PFSK-1 (cell line): ENCODE measurements at regions not wholly inside any gene's neighbourhood (a gene's known extent, or its start where the extent isn't known, plus 50 kb on each side); places are given as distances from the start of the nearest gene placed in this dataset.

Experiments used
- FOXP2 ChIP-seq: optimal IDR thresholded peaks from 2 replicates; pipeline ENCODE3; 2011; ENCODE audit warnings: borderline replicate concordance, control low read depth, inconsistent platforms; ENCODE audit not compliant: insufficient read depth; ENCODE audit errors: extremely low read length, extremely low read depth
- POLR2AphosphoS5 ChIP-seq: IDR thresholded peaks from 2 replicates; pipeline ENCODE4 v1.6.1; 2012; ENCODE audit warnings: low read depth, mild to moderate bottlenecking, control low read depth, low read length, moderate library complexity
- SIN3A ChIP-seq: IDR thresholded peaks from 2 replicates; pipeline ENCODE4 v1.6.1; 2012; ENCODE audit warnings: mild to moderate bottlenecking, low read length, moderate library complexity, borderline replicate concordance; ENCODE audit not compliant: insufficient read depth
- TAF1 ChIP-seq: IDR thresholded peaks from 2 replicates; pipeline ENCODE4 v1.6.1; 2012; ENCODE audit warnings: low read length, control low read depth, borderline replicate concordance; ENCODE audit not compliant: insufficient read depth
- TF ChIP-seq, protein P1 (sequence below), 2 experiments: IDR thresholded peaks; 2 replicates each; pipeline versions ENCODE4 v1.6.1 to v1.8.0; 2011 to 2012; ENCODE audit warnings: low read depth in 2 of 2, low read length in 2 of 2, control low read depth in 1 of 2, inconsistent platforms in 1 of 2, mild to moderate bottlenecking in 1 of 2, moderate library complexity in 1 of 2; ENCODE audit not compliant: insufficient read depth in 1 of 2

DNA sequence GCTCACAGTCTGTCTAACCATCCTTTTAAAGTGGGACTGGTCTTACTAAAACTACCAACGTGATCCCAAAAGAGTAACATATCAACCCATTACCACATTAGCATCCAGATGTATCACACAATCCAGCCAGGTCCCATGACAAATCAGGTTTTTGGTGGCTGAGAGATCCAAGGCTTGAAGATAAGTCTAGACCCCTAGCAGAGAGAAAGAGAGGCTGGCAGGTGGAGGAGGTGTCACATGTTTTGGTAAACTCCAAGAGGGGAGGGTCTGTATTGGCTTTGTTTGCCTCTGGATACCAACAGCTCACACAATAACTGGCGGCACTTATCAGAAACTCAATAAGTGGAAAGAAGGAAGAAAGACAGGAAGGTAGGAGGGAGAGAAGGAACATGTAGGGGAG is 357.6 kb downstream of the SS18 start:
- TF ChIP-seq, protein P1, sequence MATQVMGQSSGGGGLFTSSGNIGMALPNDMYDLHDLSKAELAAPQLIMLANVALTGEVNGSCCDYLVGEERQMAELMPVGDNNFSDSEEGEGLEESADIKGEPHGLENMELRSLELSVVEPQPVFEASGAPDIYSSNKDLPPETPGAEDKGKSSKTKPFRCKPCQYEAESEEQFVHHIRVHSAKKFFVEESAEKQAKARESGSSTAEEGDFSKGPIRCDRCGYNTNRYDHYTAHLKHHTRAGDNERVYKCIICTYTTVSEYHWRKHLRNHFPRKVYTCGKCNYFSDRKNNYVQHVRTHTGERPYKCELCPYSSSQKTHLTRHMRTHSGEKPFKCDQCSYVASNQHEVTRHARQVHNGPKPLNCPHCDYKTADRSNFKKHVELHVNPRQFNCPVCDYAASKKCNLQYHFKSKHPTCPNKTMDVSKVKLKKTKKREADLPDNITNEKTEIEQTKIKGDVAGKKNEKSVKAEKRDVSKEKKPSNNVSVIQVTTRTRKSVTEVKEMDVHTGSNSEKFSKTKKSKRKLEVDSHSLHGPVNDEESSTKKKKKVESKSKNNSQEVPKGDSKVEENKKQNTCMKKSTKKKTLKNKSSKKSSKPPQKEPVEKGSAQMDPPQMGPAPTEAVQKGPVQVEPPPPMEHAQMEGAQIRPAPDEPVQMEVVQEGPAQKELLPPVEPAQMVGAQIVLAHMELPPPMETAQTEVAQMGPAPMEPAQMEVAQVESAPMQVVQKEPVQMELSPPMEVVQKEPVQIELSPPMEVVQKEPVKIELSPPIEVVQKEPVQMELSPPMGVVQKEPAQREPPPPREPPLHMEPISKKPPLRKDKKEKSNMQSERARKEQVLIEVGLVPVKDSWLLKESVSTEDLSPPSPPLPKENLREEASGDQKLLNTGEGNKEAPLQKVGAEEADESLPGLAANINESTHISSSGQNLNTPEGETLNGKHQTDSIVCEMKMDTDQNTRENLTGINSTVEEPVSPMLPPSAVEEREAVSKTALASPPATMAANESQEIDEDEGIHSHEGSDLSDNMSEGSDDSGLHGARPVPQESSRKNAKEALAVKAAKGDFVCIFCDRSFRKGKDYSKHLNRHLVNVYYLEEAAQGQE (IDR thresholded peaks at IDR 0.05; ENCODE audit: insufficient read depth in 1 of 2, low read depth in 2 of 2, low read length in 2 of 2), result no peak
- TF ChIP-seq SIN3A (no peak), TAF1 (no peak), FOXP2 (no peak)

DNA sequence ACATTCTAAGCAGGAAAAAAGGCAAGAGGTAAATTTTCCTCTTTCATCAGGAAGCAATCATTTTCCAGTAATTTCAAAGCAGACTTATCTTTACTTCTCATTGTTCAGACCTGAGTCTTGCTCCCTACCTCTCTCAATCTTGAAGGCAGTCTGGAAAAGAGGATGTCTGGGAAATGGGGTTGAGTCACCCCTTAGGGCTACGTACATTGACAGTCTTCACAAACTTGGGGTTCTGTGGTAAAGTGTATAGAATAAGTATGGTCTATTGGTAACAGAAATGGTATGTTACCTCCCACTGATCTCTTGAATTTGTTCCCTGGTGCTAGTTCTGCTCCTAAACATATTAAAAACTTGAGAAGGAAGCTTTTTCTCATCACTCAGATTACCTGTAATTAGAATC is 361.3 kb downstream of the SS18 start:
- TF ChIP-seq FOXP2, result no peak
- TF ChIP-seq, protein P1 (IDR thresholded peaks at IDR 0.05; ENCODE audit: insufficient read depth in 1 of 2, low read depth in 2 of 2, low read length in 2 of 2), result no peak
- no peak for TF ChIP-seq POLR2AphosphoS5
- TF ChIP-seq TAF1, result no peak
- TF ChIP-seq SIN3A, result no peak

DNA sequence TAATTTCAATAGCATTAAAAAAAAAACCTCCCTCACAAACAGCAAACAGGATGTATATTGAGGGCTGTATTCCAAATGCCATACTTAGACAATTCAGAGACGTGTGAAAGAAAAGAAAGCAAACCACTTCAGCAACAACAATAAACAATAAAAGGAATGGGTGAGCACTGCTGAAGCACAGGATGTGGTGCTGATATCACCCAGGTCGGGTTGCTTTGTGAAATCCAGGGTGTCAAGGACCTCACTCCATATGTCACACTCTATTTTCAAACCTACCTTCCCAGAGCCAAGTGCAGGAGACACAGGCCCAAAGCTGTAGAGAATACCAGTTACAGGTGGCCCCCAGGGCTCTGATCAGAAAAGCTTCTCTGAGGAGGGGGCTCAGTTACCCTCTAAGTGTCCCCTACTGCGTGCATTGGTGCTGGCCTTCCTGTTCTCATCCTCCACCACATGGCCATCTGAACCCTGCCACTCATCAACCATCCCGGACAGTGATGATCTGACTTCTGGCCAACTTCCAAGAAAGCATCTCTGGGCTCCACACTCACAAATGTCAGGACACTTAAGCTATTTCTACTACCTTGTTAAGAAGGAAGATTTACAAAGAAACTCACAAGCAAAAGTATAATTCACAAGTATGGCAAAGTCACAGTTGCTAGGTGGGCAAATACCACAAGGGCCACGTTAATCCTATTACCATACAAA is 363.0 kb downstream of the SS18 start:
- TF ChIP-seq TAF1, result no peak
- no peak for TF ChIP-seq POLR2AphosphoS5
- no peak for TF ChIP-seq FOXP2
- TF ChIP-seq SIN3A, result no peak
- TF ChIP-seq, protein P1 (IDR thresholded peaks at IDR 0.05; ENCODE audit: insufficient read depth in 1 of 2, low read depth in 2 of 2, low read length in 2 of 2), result no peak

DNA sequence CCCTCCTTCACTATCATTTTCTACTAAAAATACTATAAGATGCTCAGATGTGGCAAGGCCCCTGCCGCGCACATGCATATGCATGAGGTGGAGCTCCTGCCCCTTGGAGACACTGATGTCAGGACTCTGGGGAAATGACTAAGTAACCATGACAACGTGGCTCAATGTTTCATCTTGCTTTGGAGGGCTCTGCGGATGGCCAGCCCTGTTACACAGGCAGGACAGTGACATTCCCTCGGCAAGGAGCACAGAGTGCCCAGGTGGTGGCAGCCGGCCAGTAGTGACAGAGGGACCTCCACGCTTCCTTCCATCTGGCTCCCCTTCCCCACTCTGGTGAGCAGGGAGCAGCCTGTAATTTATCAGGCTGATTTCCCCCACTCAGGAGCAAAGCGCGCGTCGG is 364.1 kb downstream of the SS18 start:
- TF ChIP-seq FOXP2, result no peak
- TF ChIP-seq SIN3A, result no peak
- no peak for TF ChIP-seq TAF1
- no peak for TF ChIP-seq POLR2AphosphoS5
- TF ChIP-seq, protein P1 (IDR thresholded peaks at IDR 0.05; ENCODE audit: insufficient read depth in 1 of 2, low read depth in 2 of 2, low read length in 2 of 2), result no peak
